HEK293 (cell line): ENCODE measurements at regions not wholly inside any gene's neighbourhood (a gene's known extent, or its start where the extent isn't known, plus 50 kb on each side); places are given as distances from the start of the nearest gene placed in this dataset.

Source experiments
- CTCF ChIA-PET: fragments of 350-600 bp; formaldehyde crosslinking; extraction: SDS; loops from one replicate; lab custom pipeline; 2021; ENCODE audit warnings: antibody characterized with exemption; lab: Yijun Ruan, JAX
- POLR2A ChIA-PET: fragments of 300-600 bp; formaldehyde crosslinking; extraction: SDS; loops from one replicate; lab custom pipeline; 2020; ENCODE audit warnings: antibody characterized with exemption, inconsistent platforms; lab: Yijun Ruan, JAX
- H3K27ac ChIP-seq: fragments of 200-500 bp; sonication (Bioruptor generic); 2 replicates; pipeline ENCODE4 v1.5.1; 2014; ENCODE audit warnings: low read depth, low read length, control low read depth, inconsistent platforms; ENCODE audit errors: extremely low read depth
- H3K36me3 ChIP-seq, 2 experiments: fragments of 200-500 bp in 1 of 2; sonication (Bioruptor generic) in 1 of 2; 1 replicate in 1 of 2; 2 replicates in 1 of 2; pipeline ENCODE4 v1.5.1; 2014 to 2017; ENCODE audit warnings: inconsistent platforms in 2 of 2, low read length in 2 of 2; ENCODE audit not compliant: control insufficient read depth in 2 of 2, insufficient read depth in 1 of 2
- H3K4me1 ChIP-seq: fragments of 200-500 bp; sonication (Bioruptor generic); 2 replicates; pipeline ENCODE4 v1.5.1; 2014; ENCODE audit warnings: mild to moderate bottlenecking, low read length, inconsistent platforms; ENCODE audit not compliant: control insufficient read depth, insufficient read depth
- H3K4me3 ChIP-seq: 2 replicates; pipeline ENCODE4 v1.5.1; 2011; ENCODE audit warnings: low read depth, mild to moderate bottlenecking, control low read depth, low read length, moderate library complexity
- H3K9me3 ChIP-seq: fragments of 200-500 bp; sonication (Bioruptor generic); 2 replicates; pipeline ENCODE4 v1.5.1; 2014; ENCODE audit warnings: low read depth, low read length, inconsistent platforms; ENCODE audit not compliant: control insufficient read depth, insufficient read depth
- GLI2 ChIP-seq: fragments of 450-650 bp; formaldehyde crosslinking; IDR thresholded peaks from 2 replicates; pipeline ENCODE4; 2017; ENCODE audit warnings: missing biosample characterization, missing genetic modification characterization, low read depth, borderline replicate concordance
- PRDM2 ChIP-seq: fragments of 450-650 bp; formaldehyde crosslinking; IDR thresholded peaks from 2 replicates; pipeline ENCODE4 v1.5.1; 2016; ENCODE audit warnings: missing biosample characterization, missing genetic modification characterization, borderline replicate concordance
- PRDM6 ChIP-seq: fragments of 450-650 bp; formaldehyde crosslinking; IDR thresholded peaks from 2 replicates; pipeline ENCODE4 v1.5.1; 2017; ENCODE audit warnings: missing biosample characterization, missing genetic modification characterization
- REPIN1 ChIP-seq: fragments of 450-650 bp; formaldehyde crosslinking; IDR thresholded peaks from 2 replicates; pipeline ENCODE4 v1.5.1; 2017; ENCODE audit warnings: missing biosample characterization, missing genetic modification characterization, low read depth
- TSHZ1 ChIP-seq: fragments of 450-650 bp; formaldehyde crosslinking; IDR thresholded peaks from 2 replicates; pipeline ENCODE4 v1.5.1; 2016; ENCODE audit warnings: missing biosample characterization, missing genetic modification characterization, borderline replicate concordance
- ZBTB26 ChIP-seq: fragments of 450-650 bp; formaldehyde crosslinking; optimal IDR thresholded peaks from 2 replicates; pipeline ENCODE3; 2016; ENCODE audit warnings: missing biosample characterization, mild to moderate bottlenecking, missing genetic modification characterization
- ZBTB7A ChIP-seq: fragments of 450-650 bp; formaldehyde crosslinking; IDR thresholded peaks from 2 replicates; pipeline ENCODE4 v1.5.1; 2016; ENCODE audit warnings: low read depth, missing biosample characterization, missing genetic modification characterization
- ZEB2 ChIP-seq: fragments of 450-650 bp; formaldehyde crosslinking; IDR thresholded peaks from 2 replicates; pipeline ENCODE4 v1.5.1; 2016; ENCODE audit warnings: missing biosample characterization, missing genetic modification characterization
- ZNF140 ChIP-seq: fragments of 450-650 bp; formaldehyde crosslinking; IDR thresholded peaks from 2 replicates; pipeline ENCODE4 v1.5.1; 2016; ENCODE audit warnings: missing biosample characterization, missing genetic modification characterization
- ZNF2 ChIP-seq: fragments of 450-650 bp; formaldehyde crosslinking; IDR thresholded peaks from 2 replicates; pipeline ENCODE4 v1.5.1; 2016; ENCODE audit warnings: missing biosample characterization, missing genetic modification characterization
- ZNF239 ChIP-seq: fragments of 450-650 bp; formaldehyde crosslinking; IDR thresholded peaks from 2 replicates; pipeline ENCODE4 v1.5.1; 2016; ENCODE audit warnings: missing biosample characterization, missing genetic modification characterization
- ZNF24 ChIP-seq: fragments of 450-650 bp; formaldehyde crosslinking; IDR thresholded peaks from 2 replicates; pipeline ENCODE4 v1.5.1; 2016; ENCODE audit warnings: missing biosample characterization, missing genetic modification characterization
- ZNF280D ChIP-seq: fragments of 450-650 bp; formaldehyde crosslinking; IDR thresholded peaks from 2 replicates; pipeline ENCODE4 v1.5.1; 2016; ENCODE audit warnings: missing biosample characterization, missing genetic modification characterization
- ZNF391 ChIP-seq: fragments of 450-650 bp; formaldehyde crosslinking; IDR thresholded peaks from 2 replicates; pipeline ENCODE4 v1.5.1; 2016; ENCODE audit warnings: low read depth, missing biosample characterization, missing genetic modification characterization, borderline replicate concordance
- ZNF394 ChIP-seq: fragments of 450-650 bp; formaldehyde crosslinking; IDR thresholded peaks from 2 replicates; pipeline ENCODE4 v1.5.1; 2016; ENCODE audit warnings: missing biosample characterization, missing genetic modification characterization, mild to moderate bottlenecking, moderate library complexity, borderline replicate concordance
- ZNF549 ChIP-seq: fragments of 450-650 bp; IDR thresholded peaks from 2 replicates; pipeline ENCODE4 v1.5.1; 2018; ENCODE audit warnings: missing biosample characterization, missing genetic modification characterization, mild to moderate bottlenecking, inconsistent platforms, moderate library complexity
- ZNF629 ChIP-seq: fragments of 450-650 bp; formaldehyde crosslinking; IDR thresholded peaks from 2 replicates; pipeline ENCODE4 v1.5.1; 2017; ENCODE audit warnings: missing biosample characterization, missing genetic modification characterization
- ZNF660 ChIP-seq: fragments of 450-650 bp; IDR thresholded peaks from 2 replicates; pipeline ENCODE4 v1.5.1; 2018; ENCODE audit warnings: missing biosample characterization, mild to moderate bottlenecking, missing genetic modification characterization
- ZNF837 ChIP-seq: fragments of 450-650 bp; formaldehyde crosslinking; IDR thresholded peaks from 2 replicates; pipeline ENCODE4 v1.5.1; 2016; ENCODE audit warnings: missing biosample characterization, missing genetic modification characterization

GRCh38 chr12:25725470-25725869 is 172.4 kb upstream of the LMNTD1 start:
- CTCF ChIA-PET = interaction anchor here (1.7 kb wide), 1 partner anchor 44 kb away, joined by 3 read pairs; no protein-coding TSS in a partner anchor
- TF ChIP-seq ZNF140 (tag by site-specific recombination) = no peak
- no peak for TF ChIP-seq GLI2
- TF ChIP-seq ZNF837 (tag by site-specific recombination) = no peak
- TF ChIP-seq ZNF394 (tag by site-specific recombination) = no peak
- TF ChIP-seq PRDM6 = no peak
- no peak for TF ChIP-seq ZNF391 (tag by site-specific recombination)
- no peak for TF ChIP-seq ZNF239 (tag by site-specific recombination)
- TF ChIP-seq, all 188 proteins: peak for 0
- H3K4me3 ChIP-seq = no peak overlapping the region
- POLR2A ChIA-PET = no interaction called here
- H3K27ac ChIP-seq = no peak overlapping the region
- no peaks in the 10 kb centered on the region for H3K4me1 ChIP-seq
- H3K36me3 ChIP-seq = no peaks in the 10 kb centered on the region
- no peaks in the 10 kb centered on the region for H3K9me3 ChIP-seq

- no peaks in the 10 kb centered on the region for H3K36me3 ChIP-seq
- H3K9me3 ChIP-seq = no peaks in the 10 kb centered on the region
- H3K27ac ChIP-seq = no peak overlapping the region
- POLR2A ChIA-PET = no interaction called here
- H3K4me3 ChIP-seq = no peak overlapping the region
- CTCF ChIA-PET = no interaction called here
- no peaks in the 10 kb centered on the region for H3K4me1 ChIP-seq
- TF ChIP-seq REPIN1 (tag by site-specific recombination) (no peak), TSHZ1 (tag by site-specific recombination) (peak; percentile 37; the same call in 1 of the 2 replicates), PRDM2 (tag by site-specific recombination) (no peak), ZNF549 (tag by site-specific recombination) (peak; percentile 71; the same call in 1 of the 2 replicates), ZNF629 (tag by site-specific recombination) (peak; percentile 92), ZNF660 (tag by site-specific recombination) (0 out of 2 replicates have a peak, but pooled peaks have one; percentile 59), ZBTB26 (tag by site-specific recombination) (no peak), ZEB2 (tag by site-specific recombination) (peak; percentile 46; the same call in 1 of the 2 replicates), ZNF2 (tag by site-specific recombination) (no peak), ZBTB7A (tag by site-specific recombination) (no peak), ZNF24 (tag by site-specific recombination) (0 out of 2 replicates have a peak, but pooled peaks have one; percentile 19), ZNF280D (tag by site-specific recombination) (no peak)
Measured at GRCh38 chr12:25725931-25726330, 172.8 kb upstream of the LMNTD1 start.
